OCI-LY3 (cell line): ENCODE measurements at regions not wholly inside any gene's neighbourhood (a gene's known extent, or its start where the extent isn't known, plus 50 kb on each side); places are given as distances from the start of the nearest gene placed in this dataset.
"Not testable (repeated sequence)": the region's sequence is repeated elsewhere in the genome, so short reads cannot be mapped to it uniquely, and the experiment has no call there.

Experiments used
- H2AFZ ChIP-seq: fragments of 200-600, 300-600 bp; shearing (Covaris generic); 2 replicates; pipeline ENCODE4 v1.6.0; 2014; ENCODE audit warnings: antibody characterized with exemption, low read depth, low read length
- H3K27ac ChIP-seq: fragments of 200-600, 300-600 bp; sonication (generic); 2 replicates; pipeline ENCODE4 v1.5.1; 2014; ENCODE audit warnings: mild to moderate bottlenecking, low read length, moderate library complexity, mixed read lengths
- H3K27me3 ChIP-seq: fragments of 200-600, 300-600 bp; sonication (generic); 2 replicates; pipeline ENCODE4 v1.6.1; 2014; ENCODE audit warnings: low read depth, low read length, mixed read lengths
- H3K36me3 ChIP-seq: fragments of 200-600, 300-600 bp; sonication (generic); replicated peaks from 2 replicates; pipeline ENCODE3; 2014; ENCODE audit warnings: low read depth, low read length, mixed read lengths
- H3K4me1 ChIP-seq: fragments of 300-600, 200-600 bp; sonication (generic); 2 replicates; pipeline ENCODE4 v1.6.1; 2014; ENCODE audit warnings: low read length, mixed read lengths
- H3K4me2 ChIP-seq: fragments of 200-600, 300-600 bp; sonication (generic); 2 replicates; pipeline ENCODE4 v1.6.1; 2014; ENCODE audit warnings: low read length, mixed read lengths
- H3K4me3 ChIP-seq: fragments of 300-600, 200-600 bp; sonication (generic); 2 replicates; pipeline ENCODE4 v1.5.1; 2014; ENCODE audit warnings: antibody characterized with exemption, mild to moderate bottlenecking, low read length, moderate library complexity
- H3K79me2 ChIP-seq: fragments of 300-600, 200-600 bp; shearing (Covaris generic); 2 replicates; pipeline ENCODE4 v1.6.1; 2014; ENCODE audit warnings: mild to moderate bottlenecking, low read length, mixed read lengths
- H3K9ac ChIP-seq: fragments of 300-600, 200-600 bp; shearing (Covaris generic); 2 replicates; pipeline ENCODE4 v1.6.0; 2014; ENCODE audit warnings: mild to moderate bottlenecking, low read length, moderate library complexity
- H3K9me3 ChIP-seq: fragments of 200-600, 300-600 bp; shearing (Covaris generic); 2 replicates; pipeline ENCODE4 v1.6.1; 2014; ENCODE audit warnings: low read length, mixed read lengths; ENCODE audit not compliant: insufficient read depth
- H4K20me1 ChIP-seq: fragments of 200-600, 300-600 bp; sonication (generic); 2 replicates; pipeline ENCODE4 v1.6.1; 2016; ENCODE audit warnings: low read length, mixed read lengths; ENCODE audit not compliant: insufficient read depth
- EZH2phosphoT487 ChIP-seq: fragments of 200-600 bp; shearing (Covaris generic); IDR thresholded peaks from 2 replicates; pipeline ENCODE4 v1.6.1; 2018; ENCODE audit warnings: antibody characterized with exemption, mixed run types, low read depth
- TF ChIP-seq, protein P1 (sequence below): fragments of 200-600, 300-600 bp; sonication (generic); IDR thresholded peaks from 2 replicates; pipeline ENCODE4 v1.5.1; 2014; ENCODE audit warnings: antibody characterized with exemption, low read length, low read depth

GRCh38 chr2:142734770-142735169 lies 142.7 kb upstream of the KYNU start:
- no peak for TF ChIP-seq EZH2phosphoT487
- TF ChIP-seq, protein P1, sequence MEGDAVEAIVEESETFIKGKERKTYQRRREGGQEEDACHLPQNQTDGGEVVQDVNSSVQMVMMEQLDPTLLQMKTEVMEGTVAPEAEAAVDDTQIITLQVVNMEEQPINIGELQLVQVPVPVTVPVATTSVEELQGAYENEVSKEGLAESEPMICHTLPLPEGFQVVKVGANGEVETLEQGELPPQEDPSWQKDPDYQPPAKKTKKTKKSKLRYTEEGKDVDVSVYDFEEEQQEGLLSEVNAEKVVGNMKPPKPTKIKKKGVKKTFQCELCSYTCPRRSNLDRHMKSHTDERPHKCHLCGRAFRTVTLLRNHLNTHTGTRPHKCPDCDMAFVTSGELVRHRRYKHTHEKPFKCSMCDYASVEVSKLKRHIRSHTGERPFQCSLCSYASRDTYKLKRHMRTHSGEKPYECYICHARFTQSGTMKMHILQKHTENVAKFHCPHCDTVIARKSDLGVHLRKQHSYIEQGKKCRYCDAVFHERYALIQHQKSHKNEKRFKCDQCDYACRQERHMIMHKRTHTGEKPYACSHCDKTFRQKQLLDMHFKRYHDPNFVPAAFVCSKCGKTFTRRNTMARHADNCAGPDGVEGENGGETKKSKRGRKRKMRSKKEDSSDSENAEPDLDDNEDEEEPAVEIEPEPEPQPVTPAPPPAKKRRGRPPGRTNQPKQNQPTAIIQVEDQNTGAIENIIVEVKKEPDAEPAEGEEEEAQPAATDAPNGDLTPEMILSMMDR = no peak
- Histone ChIP-seq H3K36me3 (no peaks in the 10 kb centered on the region), H3K4me2 (no peak overlapping the region), H3K27me3 (no peaks in the 10 kb centered on the region), H3K9ac (no peak overlapping the region), H4K20me1 (no peaks in the 10 kb centered on the region), H3K4me1 (no peaks in the 10 kb centered on the region), H2AFZ (no peak overlapping the region), H3K9me3 (no peaks in the 10 kb centered on the region), H3K79me2 (no peaks in the 10 kb centered on the region), H3K27ac (no peak overlapping the region), H3K4me3 (no peak overlapping the region)

DNA sequence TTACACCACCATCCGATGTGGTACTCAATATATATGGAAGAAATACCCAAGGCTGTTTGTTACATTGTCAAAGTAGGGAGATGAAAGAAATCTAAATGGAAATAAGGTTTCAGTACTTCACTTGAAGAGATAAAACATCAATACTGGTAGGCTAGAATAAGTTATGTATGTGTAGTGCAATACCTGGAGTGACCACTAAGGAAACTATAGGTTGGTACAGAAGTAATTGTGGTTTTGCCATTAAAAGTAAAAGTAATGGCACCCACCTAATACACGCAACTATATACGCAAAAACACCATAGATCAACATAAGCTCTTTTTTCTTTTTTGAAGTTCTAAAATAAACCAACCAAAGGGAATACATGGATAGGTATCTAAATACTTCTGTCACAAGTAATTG lies 143.2 kb upstream of the KYNU start:
- H3K36me3 ChIP-seq = no peaks in the 10 kb centered on the region
- H3K9ac ChIP-seq = no peak overlapping the region
- no peaks in the 10 kb centered on the region for H3K79me2 ChIP-seq
- H3K27me3 ChIP-seq = no peaks in the 10 kb centered on the region
- no peak overlapping the region for H3K4me2 ChIP-seq
- H4K20me1 ChIP-seq = no peaks in the 10 kb centered on the region
- H3K27ac ChIP-seq = no peak overlapping the region
- H2AFZ ChIP-seq = no peak overlapping the region
- H3K4me1 ChIP-seq = no peaks in the 10 kb centered on the region
- TF ChIP-seq, protein P1 = 0 out of 2 replicates have a peak, but pooled peaks have one; percentile 12
- TF ChIP-seq EZH2phosphoT487 = no peak
- no peak overlapping the region for H3K4me3 ChIP-seq
- no peaks in the 10 kb centered on the region for H3K9me3 ChIP-seq

- H3K4me3 ChIP-seq, H2AFZ ChIP-seq, H3K4me1 ChIP-seq, H3K79me2 ChIP-seq, H3K4me2 ChIP-seq, H3K9ac ChIP-seq, H3K36me3 ChIP-seq, H3K9me3 ChIP-seq, H3K27ac ChIP-seq, H3K27me3 ChIP-seq, H4K20me1 ChIP-seq: not testable (repeated sequence)
Measured at GRCh38 chr2:142729814-142730213, 147.7 kb upstream of the KYNU start.

- not testable (repeated sequence) for H3K4me2 ChIP-seq, H3K36me3 ChIP-seq, H3K9me3 ChIP-seq, H3K27ac ChIP-seq, H4K20me1 ChIP-seq, H2AFZ ChIP-seq, H3K4me1 ChIP-seq, H3K9ac ChIP-seq, H3K27me3 ChIP-seq, H3K4me3 ChIP-seq, H3K79me2 ChIP-seq
Measured at GRCh38 chr2:142727821-142728478, 149.5 kb upstream of the KYNU start.

DNA sequence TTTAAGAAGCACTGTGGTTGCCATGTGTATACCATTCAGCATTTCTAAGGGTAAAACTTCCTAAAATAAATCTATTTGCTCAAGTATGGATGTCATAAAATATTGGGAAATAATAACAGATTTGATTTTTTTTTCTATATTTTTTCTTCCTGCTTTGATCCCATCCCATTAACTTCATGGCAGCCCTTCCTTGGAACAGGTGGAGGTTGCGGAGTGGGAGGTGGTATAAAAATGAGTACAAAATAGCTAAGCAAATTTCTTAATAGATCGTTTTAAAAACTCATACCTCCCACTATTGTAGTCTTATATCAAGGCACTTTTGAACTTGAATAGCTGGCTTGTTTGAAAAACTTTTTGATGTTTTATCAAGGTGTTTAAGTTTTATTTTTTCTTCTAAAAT lies 152.1 kb upstream of the KYNU start:
- Histone ChIP-seq H3K9ac (no peak overlapping the region), H3K4me2 (no peak overlapping the region), H4K20me1 (no peaks in the 10 kb centered on the region), H3K27me3 (no peaks in the 10 kb centered on the region), H3K4me3 (no peak overlapping the region), H3K4me1 (peaks cover 4% of the 10 kb centered on the region), H3K9me3 (no peaks in the 10 kb centered on the region), H3K36me3 (no peaks in the 10 kb centered on the region), H2AFZ (no peak overlapping the region), H3K79me2 (no peaks in the 10 kb centered on the region), H3K27ac (no peak overlapping the region)
- TF ChIP-seq, protein P1 = no peak
- no peak for TF ChIP-seq EZH2phosphoT487
